HG03432 (cell line): ENCODE measurements at regions not wholly inside any gene's neighbourhood (a gene's known extent, or its start where the extent isn't known, plus 50 kb on each side); places are given as distances from the start of the nearest gene placed in this dataset.
"Not testable (repeated sequence)": the region's sequence is repeated elsewhere in the genome, so short reads cannot be mapped to it uniquely, and the experiment has no call there.

Source experiments
- ATAC-seq: cut with Tn5 transposase; IDR thresholded peaks from one replicate; pipeline ENCODE4 v1.9.1; 2021; ENCODE audit warnings: mild to moderate bottlenecking, moderate library complexity; ENCODE audit not compliant: unreplicated experiment

DNA sequence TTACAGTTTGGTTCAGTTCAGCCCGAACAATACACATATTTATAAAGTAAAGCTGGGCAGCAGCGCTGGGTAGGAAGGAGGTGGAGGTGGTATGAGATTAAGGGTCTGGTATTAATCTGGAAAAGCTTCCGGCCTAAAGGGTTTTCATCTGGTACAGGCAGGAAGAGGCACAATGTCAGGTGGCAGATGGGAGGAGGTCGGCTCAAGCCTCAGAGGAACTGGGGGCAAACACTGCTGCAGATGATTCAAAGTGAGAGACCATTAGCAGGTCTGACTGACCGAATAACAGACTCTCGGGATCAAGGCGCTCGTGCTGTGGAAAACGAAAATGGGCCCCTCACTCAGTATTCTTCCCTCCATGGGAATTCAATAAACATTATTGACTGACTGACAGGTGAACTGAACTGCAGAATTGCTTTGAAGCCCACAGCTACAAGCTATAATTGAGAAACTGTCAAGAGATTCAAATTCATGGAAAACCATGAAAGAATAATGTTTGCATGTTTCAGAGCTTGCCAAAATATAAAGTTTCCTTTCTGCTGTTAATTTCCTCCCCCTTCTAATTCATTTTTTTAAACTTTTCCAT, 75.3 kb downstream of the TMEM167A start:
- ATAC-seq = no peak

DNA sequence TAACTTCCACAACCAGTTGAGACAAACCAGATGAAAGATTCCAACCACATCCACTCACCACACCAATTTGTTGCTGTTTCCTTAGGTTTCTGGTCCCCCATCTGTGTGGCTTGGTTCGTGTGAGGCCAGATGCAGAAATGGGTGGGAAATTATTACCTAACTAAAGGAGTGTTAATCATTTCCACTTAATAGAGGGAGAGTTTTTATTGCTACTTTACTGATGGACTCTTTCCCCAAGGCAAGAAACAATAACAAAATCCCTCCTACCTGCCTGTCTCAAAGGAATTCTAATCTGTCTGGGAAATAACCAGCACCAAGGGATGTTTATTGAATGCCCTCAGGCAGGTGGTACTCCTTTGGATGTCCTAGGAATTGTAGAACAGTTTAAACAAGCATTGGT, 76.3 kb downstream of the TMEM167A start:
- no peak for ATAC-seq

DNA sequence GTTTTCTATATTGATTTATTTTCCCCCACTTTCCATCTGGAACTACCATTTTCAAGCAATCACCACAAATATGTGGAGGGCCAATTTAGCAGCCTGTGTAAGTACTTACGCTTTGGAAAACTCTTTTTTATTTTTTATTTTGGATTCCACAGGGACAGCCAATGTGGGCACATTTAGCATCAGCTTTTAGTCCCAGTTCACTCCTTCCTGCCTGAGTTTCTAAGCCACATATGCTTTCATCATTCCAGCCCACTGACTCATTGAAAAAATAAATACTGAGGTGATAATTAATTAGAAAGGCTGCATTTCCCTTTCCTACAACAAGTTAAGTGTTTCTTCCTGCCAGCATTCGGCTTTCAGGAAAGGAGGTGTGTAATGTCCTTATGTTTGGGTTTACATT, 76.8 kb downstream of the TMEM167A start:
- ATAC-seq = no peak

DNA sequence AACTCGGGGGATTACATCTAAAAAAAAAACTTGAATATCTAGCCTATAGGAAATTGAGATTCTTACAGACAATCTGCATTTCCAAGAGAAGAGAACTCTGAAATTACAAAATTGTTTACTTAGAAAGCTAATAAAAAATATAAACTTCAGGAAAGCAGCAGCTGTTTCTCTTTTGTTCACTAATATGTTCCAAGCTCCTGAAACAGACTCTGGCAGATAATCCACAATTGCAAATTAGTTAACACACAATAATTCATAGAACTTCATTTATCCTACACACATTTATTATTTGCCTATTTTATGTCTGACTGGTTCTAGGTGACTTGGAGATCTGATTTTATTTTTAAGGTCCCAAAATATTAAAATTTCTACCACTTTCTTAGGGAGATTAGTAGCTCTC, 83.8 kb downstream of the TMEM167A start:
- no peak for ATAC-seq

DNA sequence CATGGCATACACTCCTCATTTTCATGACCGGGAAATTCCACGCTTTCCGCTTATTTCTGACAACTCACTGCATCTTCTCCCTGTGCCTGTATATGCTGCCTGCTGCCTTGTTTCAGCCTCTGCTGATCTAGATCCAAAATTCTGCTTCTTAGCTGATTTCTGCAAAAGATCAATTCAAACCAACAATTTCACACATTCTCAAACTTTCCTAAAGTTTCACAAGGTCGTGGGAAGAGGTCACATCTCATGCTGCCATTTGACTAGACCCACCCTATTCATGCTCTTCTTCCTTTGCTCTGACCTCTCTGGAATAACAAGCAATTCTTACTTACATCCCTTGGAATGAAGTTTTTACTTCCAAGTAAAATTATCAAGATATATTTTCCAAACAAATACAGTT, 84.5 kb downstream of the TMEM167A start:
- ATAC-seq = no peak

- ATAC-seq = no peak
Observed at GRCh38 chr5:82991678-82992323, 85.4 kb downstream of the TMEM167A start.

- no peak for ATAC-seq
Observed at GRCh38 chr5:82991059-82991458, 86.1 kb downstream of the TMEM167A start.

GRCh38 chr5:82987188-82987587, 90.0 kb downstream of the TMEM167A start:
- no peak for ATAC-seq

DNA sequence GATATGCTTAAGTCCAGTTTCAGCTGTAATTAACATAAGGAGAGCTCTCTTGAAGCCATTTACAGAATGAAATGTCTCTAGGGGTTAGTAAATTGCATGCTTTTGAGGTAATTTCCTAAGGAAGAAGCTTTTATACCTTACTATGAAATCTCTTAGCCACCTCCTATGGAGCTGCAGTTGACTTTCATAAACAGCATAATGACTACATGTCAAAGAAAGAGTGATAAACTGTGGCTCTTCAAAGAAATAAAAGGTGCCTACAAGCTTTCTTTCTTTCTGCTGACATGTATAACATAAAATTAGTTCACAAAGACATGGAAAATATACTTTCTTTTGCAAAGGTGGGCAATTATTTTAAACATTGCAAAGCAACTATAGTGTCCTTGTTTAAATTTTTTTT, 90.8 kb downstream of the TMEM167A start:
- no peak for ATAC-seq

GRCh38 chr5:82985763-82986162, 91.4 kb downstream of the TMEM167A start:
- ATAC-seq = peak; percentile 35

GRCh38 chr5:82984786-82985735, 92.1 kb downstream of the TMEM167A start:
- ATAC-seq = peak; percentile 62

GRCh38 chr5:82982846-82983245, 94.3 kb downstream of the TMEM167A start:
- ATAC-seq = no peak

DNA sequence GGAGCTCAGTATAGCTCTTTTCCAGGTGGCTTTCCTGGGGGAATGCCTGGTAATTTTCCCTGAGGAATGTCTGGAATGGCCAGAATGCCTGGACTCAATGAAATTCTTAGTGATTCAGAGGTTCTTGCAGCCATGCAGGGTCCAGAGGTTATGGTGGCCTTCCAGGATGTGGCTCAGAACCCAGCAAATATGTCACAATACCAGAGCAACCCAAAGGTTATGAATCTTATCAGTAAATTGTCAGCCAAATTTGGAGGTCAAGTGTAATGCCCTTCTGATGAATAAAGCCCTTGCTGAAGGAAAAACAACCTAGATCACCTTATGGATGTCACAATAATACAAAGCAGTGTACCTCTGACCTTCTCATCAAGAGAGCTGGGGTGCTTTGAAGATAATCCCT, 100.3 kb downstream of the TMEM167A start:
- not testable (repeated sequence) for ATAC-seq

DNA sequence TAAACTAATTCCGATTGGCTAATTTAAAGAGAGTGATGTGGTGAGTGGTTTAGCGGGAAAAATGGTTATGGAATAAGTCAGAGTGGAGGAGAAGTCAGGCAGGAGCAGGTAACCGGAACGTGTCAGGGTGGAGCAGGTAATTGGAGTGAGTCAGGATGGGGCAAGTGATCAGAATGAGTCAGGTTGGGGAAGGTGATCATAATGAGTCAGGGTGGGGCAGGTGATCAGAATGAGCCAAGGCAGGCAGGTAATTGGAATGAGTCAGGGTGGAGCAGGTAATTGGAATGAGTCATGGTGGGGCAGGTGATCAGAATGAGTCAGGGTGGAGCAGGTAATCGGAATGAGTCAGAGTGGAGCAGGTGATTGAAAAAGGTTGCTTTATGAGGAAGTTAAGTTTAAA, 101.4 kb downstream of the TMEM167A start:
- no peak for ATAC-seq

DNA sequence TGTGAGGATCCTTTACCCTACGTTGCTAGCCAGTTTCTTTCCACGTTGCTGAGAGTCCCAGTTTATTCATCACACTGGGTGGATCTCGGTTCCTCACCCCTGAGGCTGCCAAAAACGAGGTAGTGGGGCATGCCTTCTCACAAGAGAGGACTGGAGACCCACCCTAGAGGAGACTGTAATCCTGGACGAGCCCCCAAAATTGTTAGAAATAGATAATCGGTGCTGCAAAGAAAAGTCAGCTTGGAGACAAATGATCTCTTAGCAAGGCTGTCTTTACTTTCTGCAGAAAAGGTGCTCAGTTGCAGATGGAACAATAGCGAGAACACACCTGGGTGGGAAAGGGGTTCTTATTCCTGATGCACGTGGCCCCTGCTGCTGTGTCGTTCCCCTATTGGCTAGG, 101.8 kb downstream of the TMEM167A start:
- no peak for ATAC-seq

DNA sequence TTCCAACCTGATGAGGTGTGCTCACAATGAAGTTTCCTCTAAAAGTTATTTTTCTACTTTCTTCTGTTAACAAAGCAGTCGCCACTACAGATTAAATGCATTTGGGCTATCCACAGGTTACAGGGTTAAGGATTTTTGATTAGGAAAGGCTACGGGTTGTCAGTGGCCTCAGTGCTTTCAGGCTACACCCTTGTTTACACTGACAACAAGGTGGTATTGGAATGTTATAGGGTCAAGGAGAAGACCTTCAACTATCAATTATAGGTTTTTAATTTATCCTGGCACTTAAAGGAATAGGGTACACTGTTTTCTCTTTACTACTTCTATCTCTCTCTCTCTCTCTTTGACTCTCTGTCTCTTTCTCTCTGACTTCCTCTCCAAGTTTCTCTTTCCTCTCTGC, 102.8 kb downstream of the TMEM167A start:
- ATAC-seq = not testable (repeated sequence)

DNA sequence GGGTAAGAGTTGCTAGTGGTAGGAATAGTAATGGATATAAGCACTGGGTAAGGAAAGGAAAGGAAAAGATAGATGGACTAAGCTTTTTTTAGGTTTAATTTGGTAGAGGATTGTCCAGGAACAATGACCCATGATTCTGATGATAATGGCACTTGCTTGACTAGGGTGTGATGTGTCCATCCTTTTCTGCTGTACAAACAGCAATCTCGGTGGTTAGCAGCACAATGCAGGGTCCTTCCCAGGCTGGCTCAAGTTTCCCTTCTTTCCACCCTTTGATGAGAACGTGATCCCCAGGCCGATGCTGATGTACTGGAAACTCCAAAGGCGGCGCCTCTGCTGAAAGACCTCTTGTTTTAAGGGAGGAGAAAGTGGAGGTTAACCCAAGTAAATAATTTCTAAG, 105.3 kb downstream of the TMEM167A start:
- no peak for ATAC-seq

GRCh38 chr5:82971034-82971806, 106.0 kb downstream of the TMEM167A start:
- not testable (repeated sequence) for ATAC-seq

DNA sequence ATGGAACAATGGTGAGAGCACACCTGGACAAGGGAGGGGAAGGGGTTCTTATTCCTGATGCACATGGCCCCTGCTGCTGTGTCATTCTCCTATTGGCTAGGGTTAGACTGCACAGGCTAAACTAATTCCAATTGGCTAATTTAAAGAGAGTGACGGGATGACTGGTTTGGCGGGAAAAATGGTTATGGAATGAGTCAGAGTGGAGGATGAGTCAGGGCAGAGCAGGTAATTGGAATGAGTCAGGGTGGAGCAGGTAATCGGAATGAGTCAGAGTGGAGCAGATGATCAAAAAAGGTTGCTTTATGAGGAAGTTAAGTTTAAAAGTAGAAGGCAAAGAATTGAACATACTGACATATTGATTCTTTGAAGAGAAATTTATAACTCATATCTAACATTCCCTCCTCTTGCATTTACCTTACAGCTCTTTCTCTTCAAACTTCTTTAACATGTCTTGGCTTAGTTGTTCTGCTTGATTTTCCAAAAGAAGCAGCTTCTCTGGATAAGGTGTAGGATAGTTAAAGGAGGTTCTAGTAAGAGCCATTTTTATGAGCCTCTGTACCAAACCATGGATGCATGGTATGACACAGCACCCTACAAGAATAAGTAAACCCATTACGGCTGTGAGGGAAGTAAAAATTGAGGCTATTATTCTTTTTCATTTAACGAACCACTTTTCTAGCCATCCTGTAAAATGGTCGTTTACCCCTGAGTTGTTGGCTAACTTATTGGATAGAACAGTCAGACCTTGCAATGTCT, 107.8 kb downstream of the TMEM167A start:
- ATAC-seq = not testable (repeated sequence)

- no peak for ATAC-seq
Observed at GRCh38 chr5:82967072-82967471, 110.1 kb downstream of the TMEM167A start.
